ENCODE measurements at regions not wholly inside any gene's neighbourhood (a gene's known extent, or its start where the extent isn't known, plus 50 kb on each side); places are given as distances from the start of the nearest gene placed in this dataset.

GRCh38 chr5:174316326-174316725 is 270.8 kb downstream of the NSG2 start:
- TF ChIP-seq POLR2AphosphoS5 (IDR thresholded peaks at IDR 0.05; ENCODE audit: low read depth): no peak
- no peak for TF ChIP-seq CTCF (IDR thresholded peaks at IDR 0.05; ENCODE audit: insufficient read depth, low read length)
- no peak for TF ChIP-seq REST (IDR thresholded peaks at IDR 0.05; ENCODE audit: insufficient replicate concordance, low read depth)
- no peak for TF ChIP-seq GABPA (IDR thresholded peaks at IDR 0.05; ENCODE audit: low read depth)
- TF ChIP-seq SPI1 (IDR thresholded peaks at IDR 0.05; ENCODE audit: borderline replicate concordance, low read depth): no peak
